Activated T-helper 2 cell treated with anti-CD3 and anti-CD28 coated beads, Interferon-gamma antibody, Interleukin-2, Interleukin-4, amounts not matched to agents 10 μg/mL and 5 μg/mL and 100 μg/mL, durations not matched to agents 14 hours and 24 hours and 36 hours (primary cell): ENCODE measurements at regions not wholly inside any gene's neighbourhood (a gene's known extent, or its start where the extent isn't known, plus 50 kb on each side); places are given as distances from the start of the nearest gene placed in this dataset.

ENCODE experiments used
- DNase-seq: peaks from one replicate; pipeline ENCODE4 v3.0.0; 2021; ENCODE audit warnings: low spot score
- H3K27ac Mint-ChIP-seq: one replicate; pipeline ENCODE4 v1.8.0; 2021; ENCODE audit warnings: mixed read lengths
- H3K27me3 Mint-ChIP-seq: one replicate; pipeline ENCODE4 v1.8.0; 2021; ENCODE audit warnings: low read depth, mixed read lengths
- H3K36me3 Mint-ChIP-seq: one replicate; pipeline ENCODE4 v1.8.0; 2021; ENCODE audit warnings: low read depth, mixed read lengths
- H3K4me1 Mint-ChIP-seq: one replicate; pipeline ENCODE4 v1.8.0; 2021; ENCODE audit warnings: low read depth, mixed read lengths
- H3K4me3 Mint-ChIP-seq: one replicate; pipeline ENCODE4 v1.8.0; 2021; ENCODE audit warnings: low read depth, mild to moderate bottlenecking, moderate library complexity, mixed read lengths
- H3K9me3 Mint-ChIP-seq: one replicate; pipeline ENCODE4 v1.8.0; 2021; ENCODE audit warnings: mixed read lengths
- intact Hi-C: fragments of 100-400 bp; cut with micrococcal nuclease; formaldehyde crosslinking; loops from one replicate; pipeline ENCODE4 v1.15.1; 2023

GRCh38 chr10:58963723-58964124 is 212.7 kb upstream of the PHYHIPL start:
- H3K9me3 Mint-ChIP-seq, result no peaks in the 10 kb centered on the region
- H3K27ac Mint-ChIP-seq, result no peak overlapping the region
- DNase-seq, result no peak
- H3K4me1 Mint-ChIP-seq, result no peaks in the 10 kb centered on the region
- no peaks in the 10 kb centered on the region for H3K27me3 Mint-ChIP-seq
- H3K4me3 Mint-ChIP-seq, result no peak overlapping the region
- intact Hi-C loops, result no loop called here
- no peaks in the 10 kb centered on the region for H3K36me3 Mint-ChIP-seq

DNA sequence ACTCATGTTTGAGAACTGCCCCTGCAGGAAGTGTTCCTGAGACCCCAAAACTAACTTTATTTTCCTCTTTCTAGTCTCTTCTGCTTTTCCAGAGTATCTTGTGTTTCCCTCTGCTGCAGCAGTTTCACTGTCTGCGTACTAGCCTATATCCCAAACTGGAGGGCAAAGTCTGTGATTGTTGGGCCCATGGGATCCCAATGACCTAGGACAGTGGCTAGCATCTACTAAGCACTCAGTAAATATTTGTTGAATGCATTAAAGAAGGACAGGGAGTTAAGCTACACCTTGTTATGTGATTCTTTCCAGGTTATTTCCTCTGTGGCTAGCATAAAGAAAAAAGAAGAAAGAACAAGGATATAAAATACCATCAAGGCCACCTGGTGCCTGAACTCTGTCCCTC is 210.6 kb upstream of the PHYHIPL start:
- Mint-ChIP-seq H3K27me3 (no peaks in the 10 kb centered on the region), H3K9me3 (no peaks in the 10 kb centered on the region), H3K4me3 (no peak overlapping the region), H3K4me1 (no peaks in the 10 kb centered on the region), H3K36me3 (no peaks in the 10 kb centered on the region), H3K27ac (no peak overlapping the region)
- DNase-seq, result no peak
- intact Hi-C loops, result no loop called here

- Mint-ChIP-seq H3K4me1 (no peaks in the 10 kb centered on the region), H3K4me3 (no peak overlapping the region)
Measured at GRCh38 chr10:58967551-58968388, 208.7 kb upstream of the PHYHIPL start.

GRCh38 chr10:58968389-58968755 is 208.1 kb upstream of the PHYHIPL start:
- H3K9me3 Mint-ChIP-seq, result no peaks in the 10 kb centered on the region
- H3K4me3 Mint-ChIP-seq, result no peak overlapping the region
- no peaks in the 10 kb centered on the region for H3K4me1 Mint-ChIP-seq
- no peaks in the 10 kb centered on the region for H3K36me3 Mint-ChIP-seq
- no peak for DNase-seq
- no peak overlapping the region for H3K27ac Mint-ChIP-seq
- intact Hi-C loops, result no loop called here
- no peaks in the 10 kb centered on the region for H3K27me3 Mint-ChIP-seq

More at GRCh38 chr10:58967551-58968388, 208.7 kb upstream of the PHYHIPL start:
- intact Hi-C loops, result no loop called here
- Mint-ChIP-seq H3K27me3 (no peaks in the 10 kb centered on the region), H3K36me3 (no peaks in the 10 kb centered on the region), H3K9me3 (no peaks in the 10 kb centered on the region), H3K27ac (no peak overlapping the region)
- DNase-seq, result no peak

GRCh38 chr10:58969576-58969975 is 206.9 kb upstream of the PHYHIPL start:
- Mint-ChIP-seq H3K4me1 (no peaks in the 10 kb centered on the region), H3K9me3 (no peaks in the 10 kb centered on the region), H3K27me3 (no peaks in the 10 kb centered on the region), H3K4me3 (no peak overlapping the region), H3K27ac (no peak overlapping the region), H3K36me3 (no peaks in the 10 kb centered on the region)
- DNase-seq, result no peak
- intact Hi-C loops, result no loop called here

GRCh38 chr10:58970160-58970915 is 206.1 kb upstream of the PHYHIPL start:
- Mint-ChIP-seq H3K9me3 (no peaks in the 10 kb centered on the region), H3K36me3 (no peaks in the 10 kb centered on the region), H3K27me3 (no peaks in the 10 kb centered on the region), H3K27ac (no peak overlapping the region), H3K4me3 (no peak overlapping the region), H3K4me1 (no peaks in the 10 kb centered on the region)
- no peak for DNase-seq
- intact Hi-C loops, result no loop called here

GRCh38 chr10:58971211-58971610 is 205.2 kb upstream of the PHYHIPL start:
- no peaks in the 10 kb centered on the region for H3K4me1 Mint-ChIP-seq
- H3K36me3 Mint-ChIP-seq, result no peaks in the 10 kb centered on the region
- no peak for DNase-seq
- H3K27me3 Mint-ChIP-seq, result no peaks in the 10 kb centered on the region
- H3K27ac Mint-ChIP-seq, result no peak overlapping the region
- H3K4me3 Mint-ChIP-seq, result no peak overlapping the region
- no peaks in the 10 kb centered on the region for H3K9me3 Mint-ChIP-seq
- intact Hi-C loops, result no loop called here

GRCh38 chr10:58971796-58972491 is 204.5 kb upstream of the PHYHIPL start:
- no peaks in the 10 kb centered on the region for H3K27me3 Mint-ChIP-seq
- DNase-seq, result no peak
- no peak overlapping the region for H3K4me3 Mint-ChIP-seq
- intact Hi-C loops, result no loop called here
- H3K9me3 Mint-ChIP-seq, result no peaks in the 10 kb centered on the region
- H3K36me3 Mint-ChIP-seq, result no peaks in the 10 kb centered on the region
- H3K4me1 Mint-ChIP-seq, result no peaks in the 10 kb centered on the region
- no peak overlapping the region for H3K27ac Mint-ChIP-seq

DNA sequence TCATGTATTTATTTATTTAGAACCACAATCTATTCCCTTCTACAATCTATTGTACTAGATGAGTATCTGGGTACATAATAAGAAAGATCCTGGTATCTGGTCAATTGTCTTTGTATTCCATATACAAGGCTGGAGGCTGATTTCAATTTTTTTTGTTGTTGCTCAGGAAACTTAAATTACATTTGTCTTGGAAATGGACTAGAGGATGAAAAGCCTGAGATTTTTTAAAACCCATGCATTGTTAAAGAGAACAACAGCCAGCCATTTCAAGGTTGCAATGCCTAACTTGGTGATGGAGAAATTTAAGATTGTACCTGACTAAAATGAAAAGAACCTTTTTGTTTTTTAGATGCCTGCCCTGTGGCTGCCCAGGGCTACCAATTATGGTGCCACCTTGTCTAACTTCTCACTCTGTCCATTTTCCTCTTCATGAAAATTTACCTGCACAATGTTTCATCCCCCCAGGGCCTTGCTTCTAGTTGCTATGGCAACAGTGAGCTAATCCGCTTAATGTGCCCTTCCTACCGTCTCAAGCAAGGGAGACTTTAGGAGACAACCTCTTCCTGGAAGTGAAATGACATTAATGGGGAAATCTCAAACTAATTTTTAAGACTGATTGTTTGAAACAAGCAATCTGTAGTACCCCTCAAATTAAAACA is 203.7 kb upstream of the PHYHIPL start:
- Mint-ChIP-seq H3K9me3 (no peaks in the 10 kb centered on the region), H3K27me3 (no peaks in the 10 kb centered on the region), H3K36me3 (no peaks in the 10 kb centered on the region), H3K4me1 (no peaks in the 10 kb centered on the region), H3K27ac (no peak overlapping the region), H3K4me3 (no peak overlapping the region)
- DNase-seq, result no peak
- intact Hi-C loops, result no loop called here

DNA sequence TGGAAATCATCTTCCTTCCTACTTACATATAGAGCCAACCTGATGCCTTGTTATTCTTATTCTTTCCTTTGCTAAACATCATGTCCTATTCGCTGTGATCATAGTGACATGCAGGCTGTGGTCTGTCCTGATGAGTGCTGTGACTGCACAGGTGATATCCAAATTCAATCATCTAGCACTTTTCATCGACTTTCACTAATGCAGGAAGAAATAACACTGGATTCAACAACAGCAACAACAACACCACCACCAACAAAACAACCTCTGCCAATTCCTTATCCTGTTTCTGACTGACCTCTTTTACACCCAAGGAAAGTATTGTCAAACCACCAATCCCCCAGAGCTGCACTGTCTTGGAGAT is 203.2 kb upstream of the PHYHIPL start:
- intact Hi-C loops, result no loop called here

DNA sequence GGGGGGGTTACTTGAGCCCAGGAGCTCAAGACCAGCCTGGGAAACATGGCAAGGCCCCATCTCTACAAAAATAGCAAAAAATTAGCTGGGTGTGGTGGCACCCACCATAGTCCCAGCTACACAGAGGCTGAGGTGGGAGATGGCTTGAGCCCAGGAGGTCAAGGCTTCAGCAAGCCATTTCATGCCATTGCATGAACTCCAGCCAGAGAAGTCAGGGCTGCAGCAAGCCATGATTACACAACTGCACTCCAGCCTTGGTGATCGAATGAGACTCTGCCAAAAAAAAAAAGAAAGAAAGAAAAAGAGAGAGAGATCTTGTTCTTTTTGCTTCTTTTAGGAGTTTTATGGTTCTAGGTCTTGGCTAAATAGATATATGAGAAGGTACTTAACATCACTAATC is 200.2 kb upstream of the PHYHIPL start:
- H3K27me3 Mint-ChIP-seq, result no peaks in the 10 kb centered on the region
- H3K27ac Mint-ChIP-seq, result no peak overlapping the region
- intact Hi-C loops, result no loop called here
- H3K9me3 Mint-ChIP-seq, result no peaks in the 10 kb centered on the region
- no peak overlapping the region for H3K4me3 Mint-ChIP-seq
- no peaks in the 10 kb centered on the region for H3K36me3 Mint-ChIP-seq
- H3K4me1 Mint-ChIP-seq, result no peaks in the 10 kb centered on the region
- no peak for DNase-seq

More for the DNA sequence above, 203.2 kb upstream of the PHYHIPL start:
- Mint-ChIP-seq H3K27ac (no peak overlapping the region), H3K36me3 (no peaks in the 10 kb centered on the region), H3K4me3 (no peak overlapping the region), H3K9me3 (no peaks in the 10 kb centered on the region), H3K27me3 (no peaks in the 10 kb centered on the region), H3K4me1 (no peaks in the 10 kb centered on the region)
- DNase-seq, result no peak

DNA sequence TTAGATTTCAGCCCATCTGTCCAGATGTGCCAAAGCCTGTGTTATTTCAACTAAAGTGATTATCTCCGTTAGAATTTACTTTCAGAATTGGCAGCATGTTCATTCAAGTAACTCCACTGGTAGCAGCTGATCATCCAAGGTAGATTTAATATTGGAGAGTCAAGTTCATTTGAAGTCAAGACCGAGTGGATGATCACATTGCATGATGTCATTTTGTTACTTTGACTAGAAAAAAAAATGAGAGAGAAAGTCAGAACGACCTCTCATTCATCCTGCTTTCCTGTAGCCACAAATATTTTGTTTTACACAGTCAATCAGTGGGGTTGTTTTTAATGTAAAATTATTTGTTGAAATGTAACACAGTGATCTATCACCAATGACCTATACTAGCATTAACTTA is 196.7 kb upstream of the PHYHIPL start:
- intact Hi-C loops, result no loop called here
- H3K27me3 Mint-ChIP-seq, result no peaks in the 10 kb centered on the region
- no peaks in the 10 kb centered on the region for H3K4me1 Mint-ChIP-seq
- H3K9me3 Mint-ChIP-seq, result no peaks in the 10 kb centered on the region
- H3K27ac Mint-ChIP-seq, result no peak overlapping the region
- DNase-seq, result no peak
- no peak overlapping the region for H3K4me3 Mint-ChIP-seq
- no peaks in the 10 kb centered on the region for H3K36me3 Mint-ChIP-seq
